ENCODE measurements at regions not wholly inside any gene's neighbourhood (a gene's known extent, or its start where the extent isn't known, plus 50 kb on each side); places are given as distances from the start of the nearest gene placed in this dataset.

- Histone ChIP-seq H3K4me3 (ENCODE audit: low read length) (no peak overlapping the region), H3K36me3 (ENCODE audit: control insufficient read depth, insufficient read depth, low read length) (no peaks in the 10 kb centered on the region), H3K4me1 (ENCODE audit: control insufficient read depth, insufficient read depth, low read length) (no peaks in the 10 kb centered on the region), H3K9ac (ENCODE audit: low read length) (no peak overlapping the region), H3K27ac (ENCODE audit: low read depth, low read length) (no peak overlapping the region), H3K27me3 (ENCODE audit: control insufficient read depth, insufficient read depth, low read length) (no peaks in the 10 kb centered on the region)
Observed at GRCh38 chr13:34571716-34572115, 370.4 kb upstream of the NBEA start.

GRCh38 chr13:34577051-34577450 lies 365.0 kb upstream of the NBEA start:
- Histone ChIP-seq H3K36me3 (ENCODE audit: control insufficient read depth, insufficient read depth, low read length) (no peaks in the 10 kb centered on the region), H3K27ac (ENCODE audit: low read depth, low read length) (no peak overlapping the region), H3K9ac (ENCODE audit: low read length) (no peak overlapping the region), H3K4me3 (ENCODE audit: low read length) (no peak overlapping the region), H3K4me1 (ENCODE audit: control insufficient read depth, insufficient read depth, low read length) (no peaks in the 10 kb centered on the region), H3K27me3 (ENCODE audit: control insufficient read depth, insufficient read depth, low read length) (no peaks in the 10 kb centered on the region)

GRCh38 chr13:34578471-34578870 lies 363.6 kb upstream of the NBEA start:
- no peaks in the 10 kb centered on the region for H3K27me3 ChIP-seq (ENCODE audit: control insufficient read depth, insufficient read depth, low read length)
- no peaks in the 10 kb centered on the region for H3K4me1 ChIP-seq (ENCODE audit: control insufficient read depth, insufficient read depth, low read length)
- H3K36me3 ChIP-seq (ENCODE audit: control insufficient read depth, insufficient read depth, low read length) = no peaks in the 10 kb centered on the region
- no peak overlapping the region for H3K4me3 ChIP-seq (ENCODE audit: low read length)
- H3K9ac ChIP-seq (ENCODE audit: low read length) = no peak overlapping the region
- no peak overlapping the region for H3K27ac ChIP-seq (ENCODE audit: low read depth, low read length)

- H3K9ac ChIP-seq (ENCODE audit: low read length) = no peak overlapping the region
- no peaks in the 10 kb centered on the region for H3K36me3 ChIP-seq (ENCODE audit: control insufficient read depth, insufficient read depth, low read length)
- no peaks in the 10 kb centered on the region for H3K4me1 ChIP-seq (ENCODE audit: control insufficient read depth, insufficient read depth, low read length)
- H3K27me3 ChIP-seq (ENCODE audit: control insufficient read depth, insufficient read depth, low read length) = no peaks in the 10 kb centered on the region
- no peak overlapping the region for H3K4me3 ChIP-seq (ENCODE audit: low read length)
- no peak overlapping the region for H3K27ac ChIP-seq (ENCODE audit: low read depth, low read length)
Observed at GRCh38 chr13:34578917-34579316, 363.2 kb upstream of the NBEA start.

GRCh38 chr13:34583181-34583580 lies 358.9 kb upstream of the NBEA start:
- no peak overlapping the region for H3K4me3 ChIP-seq (ENCODE audit: low read length)
- no peaks in the 10 kb centered on the region for H3K36me3 ChIP-seq (ENCODE audit: control insufficient read depth, insufficient read depth, low read length)
- H3K27me3 ChIP-seq (ENCODE audit: control insufficient read depth, insufficient read depth, low read length) = no peaks in the 10 kb centered on the region
- no peak overlapping the region for H3K27ac ChIP-seq (ENCODE audit: low read depth, low read length)
- no peak overlapping the region for H3K9ac ChIP-seq (ENCODE audit: low read length)
- H3K4me1 ChIP-seq (ENCODE audit: control insufficient read depth, insufficient read depth, low read length) = no peaks in the 10 kb centered on the region

- Histone ChIP-seq H3K27me3 (ENCODE audit: control insufficient read depth, insufficient read depth, low read length) (no peaks in the 10 kb centered on the region), H3K9ac (ENCODE audit: low read length) (no peak overlapping the region), H3K27ac (ENCODE audit: low read depth, low read length) (no peak overlapping the region), H3K36me3 (ENCODE audit: control insufficient read depth, insufficient read depth, low read length) (no peaks in the 10 kb centered on the region), H3K4me3 (ENCODE audit: low read length) (no peak overlapping the region), H3K4me1 (ENCODE audit: control insufficient read depth, insufficient read depth, low read length) (no peaks in the 10 kb centered on the region)
Observed at GRCh38 chr13:34587576-34587975, 354.5 kb upstream of the NBEA start.

- H3K4me3 ChIP-seq (ENCODE audit: low read length) = no peak overlapping the region
- no peaks in the 10 kb centered on the region for H3K36me3 ChIP-seq (ENCODE audit: control insufficient read depth, insufficient read depth, low read length)
- H3K27ac ChIP-seq (ENCODE audit: low read depth, low read length) = no peak overlapping the region
- no peaks in the 10 kb centered on the region for H3K27me3 ChIP-seq (ENCODE audit: control insufficient read depth, insufficient read depth, low read length)
- H3K9ac ChIP-seq (ENCODE audit: low read length) = no peak overlapping the region
- no peaks in the 10 kb centered on the region for H3K4me1 ChIP-seq (ENCODE audit: control insufficient read depth, insufficient read depth, low read length)
Observed at GRCh38 chr13:34588362-34588761, 353.7 kb upstream of the NBEA start.

GRCh38 chr13:34589581-34589980 lies 352.5 kb upstream of the NBEA start:
- Histone ChIP-seq H3K27me3 (ENCODE audit: control insufficient read depth, insufficient read depth, low read length) (no peaks in the 10 kb centered on the region), H3K4me3 (ENCODE audit: low read length) (no peak overlapping the region), H3K36me3 (ENCODE audit: control insufficient read depth, insufficient read depth, low read length) (no peaks in the 10 kb centered on the region), H3K4me1 (ENCODE audit: control insufficient read depth, insufficient read depth, low read length) (no peaks in the 10 kb centered on the region), H3K9ac (ENCODE audit: low read length) (no peak overlapping the region), H3K27ac (ENCODE audit: low read depth, low read length) (no peak overlapping the region)

GRCh38 chr13:34591129-34591528 lies 350.9 kb upstream of the NBEA start:
- Histone ChIP-seq H3K4me1 (ENCODE audit: control insufficient read depth, insufficient read depth, low read length) (no peaks in the 10 kb centered on the region), H3K9ac (ENCODE audit: low read length) (no peak overlapping the region), H3K4me3 (ENCODE audit: low read length) (no peak overlapping the region), H3K27me3 (ENCODE audit: control insufficient read depth, insufficient read depth, low read length) (no peaks in the 10 kb centered on the region), H3K36me3 (ENCODE audit: control insufficient read depth, insufficient read depth, low read length) (no peaks in the 10 kb centered on the region), H3K27ac (ENCODE audit: low read depth, low read length) (no peak overlapping the region)

GRCh38 chr13:34591900-34592529 lies 350.1 kb upstream of the NBEA start:
- Histone ChIP-seq H3K9ac (ENCODE audit: low read length) (no peak overlapping the region), H3K36me3 (ENCODE audit: control insufficient read depth, insufficient read depth, low read length) (no peaks in the 10 kb centered on the region), H3K4me1 (ENCODE audit: control insufficient read depth, insufficient read depth, low read length) (no peaks in the 10 kb centered on the region), H3K27me3 (ENCODE audit: control insufficient read depth, insufficient read depth, low read length) (no peaks in the 10 kb centered on the region), H3K27ac (ENCODE audit: low read depth, low read length) (no peak overlapping the region), H3K4me3 (ENCODE audit: low read length) (no peak overlapping the region)

- H3K4me1 ChIP-seq (ENCODE audit: control insufficient read depth, insufficient read depth, low read length) = no peaks in the 10 kb centered on the region
- H3K9ac ChIP-seq (ENCODE audit: low read length) = no peak overlapping the region
- no peak overlapping the region for H3K4me3 ChIP-seq (ENCODE audit: low read length)
- H3K27ac ChIP-seq (ENCODE audit: low read depth, low read length) = no peak overlapping the region
- H3K27me3 ChIP-seq (ENCODE audit: control insufficient read depth, insufficient read depth, low read length) = no peaks in the 10 kb centered on the region
- H3K36me3 ChIP-seq (ENCODE audit: control insufficient read depth, insufficient read depth, low read length) = no peaks in the 10 kb centered on the region
Observed at GRCh38 chr13:34593658-34594057, 348.4 kb upstream of the NBEA start.

GRCh38 chr13:34594507-34594906 lies 347.6 kb upstream of the NBEA start:
- no peaks in the 10 kb centered on the region for H3K4me1 ChIP-seq (ENCODE audit: control insufficient read depth, insufficient read depth, low read length)
- H3K27ac ChIP-seq (ENCODE audit: low read depth, low read length) = no peak overlapping the region
- H3K27me3 ChIP-seq (ENCODE audit: control insufficient read depth, insufficient read depth, low read length) = no peaks in the 10 kb centered on the region
- H3K4me3 ChIP-seq (ENCODE audit: low read length) = no peak overlapping the region
- no peak overlapping the region for H3K9ac ChIP-seq (ENCODE audit: low read length)
- H3K36me3 ChIP-seq (ENCODE audit: control insufficient read depth, insufficient read depth, low read length) = no peaks in the 10 kb centered on the region

GRCh38 chr13:34608331-34608730 lies 333.7 kb upstream of the NBEA start:
- H3K4me1 ChIP-seq (ENCODE audit: control insufficient read depth, insufficient read depth, low read length) = peaks cover 2% of the 10 kb centered on the region
- no peak overlapping the region for H3K4me3 ChIP-seq (ENCODE audit: low read length)
- H3K36me3 ChIP-seq (ENCODE audit: control insufficient read depth, insufficient read depth, low read length) = no peaks in the 10 kb centered on the region
- no peaks in the 10 kb centered on the region for H3K27me3 ChIP-seq (ENCODE audit: control insufficient read depth, insufficient read depth, low read length)
- H3K9ac ChIP-seq (ENCODE audit: low read length) = no peak overlapping the region
- H3K27ac ChIP-seq (ENCODE audit: low read depth, low read length) = no peak overlapping the region
